Subcutaneous abdominal adipose tissue (tissue), 5 donors: ENCODE measurements at regions not wholly inside any gene's neighbourhood (a gene's known extent, or its start where the extent isn't known, plus 50 kb on each side); places are given as distances from the start of the nearest gene placed in this dataset.

ENCODE experiments used
- H3K27ac ChIP-seq: one replicate; pipeline ENCODE4 v1.7.0; 2013; ENCODE audit warnings: low read depth, mild to moderate bottlenecking, inconsistent platforms, low read length, moderate library complexity
- H3K27me3 ChIP-seq, 5 donors: one replicate each; pipeline ENCODE4 v1.7.0; 2013; ENCODE audit warnings: low read length in 5 of 5, inconsistent platforms in 1 of 5; ENCODE audit not compliant: control insufficient read depth in 5 of 5, insufficient read depth in 4 of 5
- H3K36me3 ChIP-seq, 5 donors: one replicate each; pipeline ENCODE4 v1.7.0; 2013; ENCODE audit warnings: low read length in 5 of 5; ENCODE audit not compliant: control insufficient read depth in 5 of 5, insufficient read depth in 5 of 5
- H3K4me1 ChIP-seq, 5 donors: one replicate each; pipeline ENCODE4 v1.7.0; 2013; ENCODE audit warnings: low read length in 5 of 5, mild to moderate bottlenecking in 3 of 5, moderate library complexity in 1 of 5; ENCODE audit not compliant: control insufficient read depth in 5 of 5, insufficient read depth in 5 of 5
- H3K4me3 ChIP-seq, 5 donors: one replicate each; pipeline ENCODE4 v1.7.0; 2013; ENCODE audit warnings: low read length in 5 of 5, low read depth in 1 of 5
- H3K9ac ChIP-seq, 5 donors: one replicate each; pipeline ENCODE4 v1.7.0; 2013; ENCODE audit warnings: low read length in 5 of 5, mild to moderate bottlenecking in 4 of 5, moderate library complexity in 3 of 5
- H3K9me3 ChIP-seq, 5 donors: one replicate each; pipeline ENCODE4 v1.7.0; 2013; ENCODE audit warnings: low read length in 5 of 5; ENCODE audit not compliant: control insufficient read depth in 5 of 5
- donor health status: healthy.
- donor health status: healthy.
- donor health status: healthy.
- donor health status: healthy.
- donor health status: healthy.

GRCh38 chr11:39236916-39237315 lies 2222.5 kb downstream of the LRRC4C start:
- Histone ChIP-seq H3K27me3 (no peaks in the 10 kb centered on the region), H3K4me3 (no peak overlapping the region), H3K27ac (no peak overlapping the region), H3K36me3 (no peaks in the 10 kb centered on the region), H3K9me3 (peaks cover 0 to 4% (median 0%) of the 10 kb centered on the region in 5 donors), H3K4me1 (no peaks in the 10 kb centered on the region), H3K9ac (no peak overlapping the region)

DNA sequence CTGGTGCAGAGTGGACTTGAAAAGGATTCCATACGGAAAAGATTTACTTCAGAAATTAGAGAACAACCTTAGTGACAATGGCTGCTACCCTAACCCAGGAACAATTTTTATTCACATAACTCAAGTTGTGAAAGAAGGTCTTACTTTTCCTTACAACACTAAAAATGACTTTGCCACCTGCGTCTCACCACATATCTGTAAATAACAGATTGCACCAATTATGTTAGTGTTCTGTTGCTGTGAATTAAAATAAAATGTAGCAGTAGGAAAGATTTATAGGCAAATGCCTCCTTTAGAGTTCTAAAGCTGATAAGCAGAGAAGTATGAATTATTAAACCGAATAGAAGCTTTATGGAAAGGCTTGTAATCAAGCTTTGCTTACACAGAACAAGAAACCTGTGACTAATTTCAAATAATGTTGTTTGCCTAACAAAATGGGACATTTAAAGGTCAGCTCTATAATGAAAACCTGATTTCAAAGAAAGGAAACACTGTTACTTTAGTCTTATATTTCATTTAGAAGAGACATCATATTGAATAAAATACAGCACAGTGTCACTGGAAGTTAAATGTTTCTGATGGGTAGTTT lies 2237.8 kb downstream of the LRRC4C start:
- Histone ChIP-seq H3K4me3 (no peak overlapping the region), H3K4me1 (no peaks in the 10 kb centered on the region), H3K27ac (no peak overlapping the region), H3K9ac (no peak overlapping the region), H3K36me3 (no peaks in the 10 kb centered on the region), H3K27me3 (no peaks in the 10 kb centered on the region), H3K9me3 (peaks cover 0 to 4% (median 0%) of the 10 kb centered on the region in 5 donors)

DNA sequence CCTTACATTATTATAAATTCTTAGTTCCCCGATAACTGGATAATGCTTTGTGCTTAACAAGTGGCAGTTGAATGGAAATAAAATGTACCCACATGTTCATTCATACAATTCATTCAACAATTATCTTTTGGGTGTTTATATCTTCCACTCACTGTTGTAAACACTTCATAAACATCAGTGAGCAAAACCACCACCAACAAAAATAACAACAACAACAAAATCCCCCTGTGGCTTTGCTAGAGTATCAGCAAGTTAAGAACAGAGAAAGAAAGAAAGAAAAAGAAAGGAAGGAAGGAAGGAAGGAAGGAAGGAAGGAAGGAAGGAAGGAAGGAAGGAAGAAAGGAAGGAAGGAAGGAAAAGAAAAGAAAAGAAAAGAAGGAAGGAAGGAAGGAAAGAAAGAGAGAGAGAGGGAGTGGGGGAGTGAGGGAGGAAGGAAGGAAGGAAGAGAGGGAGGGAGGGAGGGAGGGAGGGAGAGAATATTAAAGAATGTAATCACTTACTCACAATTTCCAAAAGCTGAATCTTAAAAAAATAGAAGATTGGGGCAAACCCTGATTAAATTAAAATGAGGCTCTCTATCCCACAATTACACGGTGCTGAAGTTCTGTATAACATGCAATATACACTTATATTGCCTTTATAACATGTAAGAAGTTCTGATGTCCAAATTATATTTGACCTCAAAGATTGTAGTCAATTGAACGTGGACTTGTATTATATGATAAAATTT lies 2238.8 kb downstream of the LRRC4C start:
- H3K9me3 ChIP-seq, result peaks cover 0 to 4% (median 0%) of the 10 kb centered on the region in 5 donors
- H3K36me3 ChIP-seq, result no peaks in the 10 kb centered on the region
- no peaks in the 10 kb centered on the region for H3K4me1 ChIP-seq
- H3K9ac ChIP-seq, result no peak overlapping the region
- H3K27me3 ChIP-seq, result no peaks in the 10 kb centered on the region
- no peak overlapping the region for H3K27ac ChIP-seq
- H3K4me3 ChIP-seq, result no peak overlapping the region

DNA sequence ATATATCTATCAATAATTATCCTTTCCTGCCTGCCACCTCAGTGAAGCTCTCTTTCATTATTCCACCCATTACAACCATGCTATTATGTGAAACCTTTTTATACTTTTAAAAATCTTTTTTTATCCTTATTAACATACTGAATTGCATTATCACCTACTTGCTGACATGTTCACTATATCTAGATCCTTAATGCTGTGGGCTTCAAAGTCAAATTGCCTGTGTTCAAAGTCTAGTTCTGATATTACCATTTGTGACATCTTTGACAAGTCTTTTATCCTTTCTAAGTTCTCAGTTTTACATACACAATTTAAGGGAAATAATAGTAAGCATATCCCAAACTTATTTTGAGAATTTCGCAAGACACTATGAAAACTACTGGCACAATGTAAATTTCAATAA lies 2239.4 kb downstream of the LRRC4C start:
- H3K4me3 ChIP-seq, result no peak overlapping the region
- H3K9me3 ChIP-seq, result peaks cover 0 to 4% (median 0%) of the 10 kb centered on the region in 5 donors
- H3K27me3 ChIP-seq, result no peaks in the 10 kb centered on the region
- no peak overlapping the region for H3K9ac ChIP-seq
- no peaks in the 10 kb centered on the region for H3K36me3 ChIP-seq
- H3K27ac ChIP-seq, result no peak overlapping the region
- no peaks in the 10 kb centered on the region for H3K4me1 ChIP-seq

- no peaks in the 10 kb centered on the region for H3K36me3 ChIP-seq
Measured at GRCh38 chr11:39209981-39210380, 2249.5 kb downstream of the LRRC4C start.

DNA sequence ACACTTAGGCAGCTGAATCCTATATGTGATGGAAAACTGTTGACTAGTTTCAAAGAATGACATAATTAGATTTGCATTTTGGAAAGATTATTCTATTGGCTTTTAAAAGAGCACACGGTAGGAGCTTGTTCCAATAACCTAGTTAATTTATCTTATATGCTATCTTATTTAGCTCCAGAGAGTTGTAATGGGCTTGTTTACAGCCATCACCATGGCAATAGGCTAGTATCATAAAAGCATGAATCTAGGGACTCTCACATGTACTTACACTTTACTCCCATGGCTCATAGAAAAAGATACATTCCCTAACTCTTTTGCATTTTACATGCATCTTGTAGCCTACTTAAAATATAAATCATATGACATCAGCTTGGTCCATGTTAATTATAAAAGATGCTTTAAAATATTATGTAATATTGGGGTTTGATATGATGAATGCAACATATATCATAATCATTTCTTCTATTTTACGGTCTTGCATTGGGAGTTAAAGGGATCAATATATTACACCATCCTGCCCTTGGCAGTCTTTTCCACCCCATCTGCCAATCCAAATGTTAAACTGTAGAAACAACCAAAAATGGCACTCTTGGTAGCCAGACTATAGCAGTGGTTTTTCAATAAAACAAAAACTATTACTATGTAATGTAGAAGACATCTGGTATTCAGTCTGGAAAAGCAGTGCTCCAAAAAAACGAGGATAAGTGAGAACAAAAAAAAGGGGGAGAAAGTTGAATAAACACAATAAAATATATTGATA lies 2254.0 kb downstream of the LRRC4C start:
- no peaks in the 10 kb centered on the region for H3K36me3 ChIP-seq
- H3K4me3 ChIP-seq, result no peak overlapping the region
- no peak overlapping the region for H3K9ac ChIP-seq
- no peaks in the 10 kb centered on the region for H3K4me1 ChIP-seq
- no peak overlapping the region for H3K27ac ChIP-seq
- H3K9me3 ChIP-seq, result no peaks in the 10 kb centered on the region
- no peaks in the 10 kb centered on the region for H3K27me3 ChIP-seq

More at GRCh38 chr11:39209981-39210380, 2249.5 kb downstream of the LRRC4C start:
- Histone ChIP-seq H3K4me1 (no peaks in the 10 kb centered on the region), H3K4me3 (no peak overlapping the region), H3K27me3 (no peaks in the 10 kb centered on the region), H3K27ac (no peak overlapping the region), H3K9me3 (no peaks in the 10 kb centered on the region), H3K9ac (no peak overlapping the region)

GRCh38 chr11:39192671-39193070 lies 2266.8 kb downstream of the LRRC4C start:
- no peaks in the 10 kb centered on the region for H3K4me1 ChIP-seq
- no peaks in the 10 kb centered on the region for H3K36me3 ChIP-seq
- H3K9ac ChIP-seq, result no peak overlapping the region
- H3K27me3 ChIP-seq, result no peaks in the 10 kb centered on the region
- H3K9me3 ChIP-seq, result no peaks in the 10 kb centered on the region
- H3K27ac ChIP-seq, result no peak overlapping the region
- no peak overlapping the region for H3K4me3 ChIP-seq

GRCh38 chr11:39190751-39191150 lies 2268.7 kb downstream of the LRRC4C start:
- Histone ChIP-seq H3K4me3 (no peak overlapping the region), H3K27ac (no peak overlapping the region), H3K9me3 (no peaks in the 10 kb centered on the region), H3K4me1 (no peaks in the 10 kb centered on the region), H3K36me3 (no peaks in the 10 kb centered on the region), H3K27me3 (no peaks in the 10 kb centered on the region), H3K9ac (no peak overlapping the region)

GRCh38 chr11:39177678-39178077 lies 2281.8 kb downstream of the LRRC4C start:
- Histone ChIP-seq H3K36me3 (no peaks in the 10 kb centered on the region), H3K4me1 (peaks cover 0 to 11% (median 0%) of the 10 kb centered on the region in 5 donors), H3K9ac (no peak overlapping the region), H3K27me3 (no peaks in the 10 kb centered on the region), H3K9me3 (no peaks in the 10 kb centered on the region), H3K4me3 (no peak overlapping the region), H3K27ac (no peak overlapping the region)

GRCh38 chr11:39174965-39175364 lies 2284.5 kb downstream of the LRRC4C start:
- H3K9ac ChIP-seq, result no peak overlapping the region
- peaks cover 0 to 8% (median 0%) of the 10 kb centered on the region in 5 donors for H3K4me1 ChIP-seq
- no peak overlapping the region for H3K4me3 ChIP-seq
- no peaks in the 10 kb centered on the region for H3K36me3 ChIP-seq
- no peaks in the 10 kb centered on the region for H3K27me3 ChIP-seq
- H3K27ac ChIP-seq, result no peak overlapping the region
- H3K9me3 ChIP-seq, result no peaks in the 10 kb centered on the region
